Esophagus muscularis mucosa (tissue), 4 donors: ENCODE measurements at regions not wholly inside any gene's neighbourhood (a gene's known extent, or its start where the extent isn't known, plus 50 kb on each side); places are given as distances from the start of the nearest gene placed in this dataset.

Source experiments
- DNase-seq: peaks from one replicate; pipeline ENCODE4 v3.0.0-alpha.2; 2017; ENCODE audit errors: extremely low spot score
- H3K27ac ChIP-seq, 4 donors: fragments of 200-600 bp; sonication (generic); replicated peaks in 1 of 4; 1 replicate in 3 of 4; 2 replicates in 1 of 4; pipeline ENCODE4 v1.5.1; 2016 to 2019; ENCODE audit warnings: mild to moderate bottlenecking in 1 of 4
- H3K27me3 ChIP-seq, 4 donors: fragments of 200-600 bp; sonication (generic); one replicate each; pipeline versions ENCODE4 v1.5.1 to v1.6.0; 2016 to 2019
- H3K36me3 ChIP-seq, 4 donors: fragments of 200-600 bp; sonication (generic); one replicate each; pipeline ENCODE4 v1.5.1; 2016 to 2019
- H3K4me1 ChIP-seq, 4 donors: fragments of 200-600 bp; sonication (generic); one replicate each; pipeline ENCODE4 v1.5.1; 2016 to 2019
- H3K4me3 ChIP-seq, 4 donors: fragments of 200-600 bp; sonication (generic); 1 replicate in 2 of 4; 2 replicates in 2 of 4; pipeline ENCODE4 v1.5.1; 2016 to 2019; ENCODE audit warnings: mild to moderate bottlenecking in 4 of 4, moderate library complexity in 1 of 4
- H3K9me3 ChIP-seq, 4 donors: fragments of 200-600 bp; sonication (generic); 1 replicate in 3 of 4; 2 replicates in 1 of 4; pipeline ENCODE4 v1.5.1; 2016 to 2019
- CTCF ChIP-seq, 3 experiments: fragments of 200-600 bp in 2 of 3; fragments of 450-650 bp in 1 of 3; sonication (generic) in 2 of 3; IDR thresholded peaks; one replicate each; pipeline ENCODE4 v1.5.1; 2017 to 2019; ENCODE audit warnings: antibody characterized with exemption in 3 of 3, mild to moderate bottlenecking in 2 of 3, moderate library complexity in 1 of 3
- EP300 ChIP-seq: sonication (generic); formaldehyde crosslinking; IDR thresholded peaks from one replicate; pipeline ENCODE4 v1.6.1; 2017; ENCODE audit warnings: antibody characterized with exemption
- POLR2A ChIP-seq: fragments of 450-650 bp; IDR thresholded peaks from one replicate; pipeline ENCODE4 v1.6.1; 2017; ENCODE audit warnings: antibody characterized with exemption, moderate library complexity, mild to moderate bottlenecking, low read depth
- POLR2AphosphoS5 ChIP-seq, 2 donors: sonication (generic); formaldehyde crosslinking; IDR thresholded peaks; one replicate each; pipeline ENCODE4 v1.6.1; 2017; ENCODE audit warnings: antibody characterized with exemption in 2 of 2
- WGBS: methylation state at CpG from one replicate; pipeline ENCODE4 v1.1.5; 2018; 5-methylcytosine and 5-hydroxymethylcytosine counted together
- intact Hi-C: fragments of 100-400 bp; cut with DNase I; formaldehyde crosslinking; loops from one replicate; pipeline ENCODE4 v1.15.1; 2023

GRCh38 chrX:39619182-39620009, 478.4 kb downstream of the BCOR start:
- Histone ChIP-seq H3K4me3 (no peak overlapping the region), H3K27me3 (no peaks in the 10 kb centered on the region), H3K4me1 (peaks cover 0 to 2% (median 0%) of the 10 kb centered on the region in 4 donors), H3K27ac (no peak overlapping the region), H3K36me3 (no peaks in the 10 kb centered on the region), H3K9me3 (peaks cover 0 to 7% (median 0%) of the 10 kb centered on the region in 4 donors)
- WGBS = 71% methylated on average over 7 of the region's 7 CpGs
- intact Hi-C loops = no loop called here
- no peak for DNase-seq
- TF ChIP-seq POLR2A = no peak
- no peak for TF ChIP-seq EP300
- no peak for TF ChIP-seq POLR2AphosphoS5 (IDR thresholded peaks at IDR 0.05)
- TF ChIP-seq CTCF (IDR thresholded peaks at IDR 0.05) = no peak

- intact Hi-C loops = no loop called here
- Histone ChIP-seq H3K4me1 (no peaks in the 10 kb centered on the region), H3K4me3 (no peak overlapping the region), H3K9me3 (peaks cover 0 to 7% (median 0%) of the 10 kb centered on the region in 4 donors), H3K27me3 (no peaks in the 10 kb centered on the region), H3K27ac (no peak overlapping the region), H3K36me3 (no peaks in the 10 kb centered on the region)
- no peak for TF ChIP-seq POLR2A
- TF ChIP-seq EP300 = no peak
- TF ChIP-seq CTCF (IDR thresholded peaks at IDR 0.05) = no peak
- TF ChIP-seq POLR2AphosphoS5 (IDR thresholded peaks at IDR 0.05) = no peak
- no peak for DNase-seq
- WGBS = 78% methylated on average over 4 of the region's 4 CpGs
These were observed 473.6 kb downstream of the BCOR start for GRCh38 chrX:39624166-39624565.

- WGBS = 76% methylated on average over 4 of the region's 4 CpGs
- no peaks in the 10 kb centered on the region for H3K4me1 ChIP-seq
- H3K36me3 ChIP-seq = no peaks in the 10 kb centered on the region
- DNase-seq = no peak
- TF ChIP-seq POLR2AphosphoS5 (IDR thresholded peaks at IDR 0.05) = no peak
- no peak for TF ChIP-seq CTCF (IDR thresholded peaks at IDR 0.05)
- TF ChIP-seq POLR2A = no peak
- H3K4me3 ChIP-seq = no peak overlapping the region
- no peak overlapping the region for H3K27ac ChIP-seq
- no peaks in the 10 kb centered on the region for H3K27me3 ChIP-seq
- intact Hi-C loops = no loop called here
- peaks cover 0 to 7% (median 0%) of the 10 kb centered on the region in 4 donors for H3K9me3 ChIP-seq
These were observed 471.9 kb downstream of the BCOR start for GRCh38 chrX:39625810-39626209.

GRCh38 chrX:39626749-39627148, 471.0 kb downstream of the BCOR start:
- no peak for DNase-seq
- TF ChIP-seq POLR2A (no peak), EP300 (no peak), CTCF (IDR thresholded peaks at IDR 0.05) (no peak), POLR2AphosphoS5 (IDR thresholded peaks at IDR 0.05) (no peak)
- H3K36me3 ChIP-seq = no peaks in the 10 kb centered on the region
- H3K27ac ChIP-seq = no peak overlapping the region
- no peaks in the 10 kb centered on the region for H3K27me3 ChIP-seq
- no peaks in the 10 kb centered on the region for H3K4me1 ChIP-seq
- peaks cover 0 to 7% (median 0%) of the 10 kb centered on the region in 4 donors for H3K9me3 ChIP-seq
- WGBS = 76% methylated on average over 7 of the region's 7 CpGs
- H3K4me3 ChIP-seq = no peak overlapping the region
- intact Hi-C loops = no loop called here

- no peak for DNase-seq
- Histone ChIP-seq H3K27me3 (no peaks in the 10 kb centered on the region), H3K36me3 (no peaks in the 10 kb centered on the region), H3K9me3 (peaks cover 0 to 7% (median 0%) of the 10 kb centered on the region in 4 donors), H3K4me3 (no peak overlapping the region), H3K27ac (no peak overlapping the region), H3K4me1 (no peaks in the 10 kb centered on the region)
- no peak for TF ChIP-seq CTCF (IDR thresholded peaks at IDR 0.05)
- no peak for TF ChIP-seq POLR2A
- no peak for TF ChIP-seq EP300
- TF ChIP-seq POLR2AphosphoS5 (IDR thresholded peaks at IDR 0.05) = no peak
- intact Hi-C loops = no loop called here
- WGBS = 45% methylated on average over 5 of the region's 5 CpGs
These were observed 470.5 kb downstream of the BCOR start for GRCh38 chrX:39627257-39627656.
